ENCODE measurements at regions not wholly inside any gene's neighbourhood (a gene's known extent, or its start where the extent isn't known, plus 50 kb on each side); places are given as distances from the start of the nearest gene placed in this dataset.

- DNase-seq = no peak
Measured at GRCh38 chr1:173405834-173406233, 71.3 kb upstream of the PRDX6 start.

GRCh38 chr1:173406783-173407230 is 70.3 kb upstream of the PRDX6 start:
- no peak for DNase-seq

GRCh38 chr1:173407846-173408245 is 69.3 kb upstream of the PRDX6 start:
- DNase-seq = no peak

GRCh38 chr1:173408886-173409285 is 68.2 kb upstream of the PRDX6 start:
- DNase-seq = no peak

GRCh38 chr1:173409613-173410012 is 67.5 kb upstream of the PRDX6 start:
- DNase-seq = no peak

- no peak for DNase-seq
Measured at GRCh38 chr1:173410133-173410793, 66.9 kb upstream of the PRDX6 start.

GRCh38 chr1:173410794-173411236 is 66.3 kb upstream of the PRDX6 start:
- no peak for DNase-seq

- DNase-seq = no peak
Measured at GRCh38 chr1:173411835-173412742, 65.0 kb upstream of the PRDX6 start.

GRCh38 chr1:173413271-173413707 is 63.8 kb upstream of the PRDX6 start:
- no peak for DNase-seq

- no peak for DNase-seq
Measured at GRCh38 chr1:173414136-173414535, 63.0 kb upstream of the PRDX6 start.

- DNase-seq = no peak
Measured at GRCh38 chr1:173414539-173415226, 62.5 kb upstream of the PRDX6 start.

- DNase-seq = no peak
Measured at GRCh38 chr1:173415490-173415889, 61.6 kb upstream of the PRDX6 start.

- DNase-seq = no peak
Measured at GRCh38 chr1:173415905-173416450, 61.2 kb upstream of the PRDX6 start.

- no peak for DNase-seq
Measured at GRCh38 chr1:173417563-173417962, 59.6 kb upstream of the PRDX6 start.

- no peak for DNase-seq
Measured at GRCh38 chr1:173418107-173418985, 58.8 kb upstream of the PRDX6 start.

- DNase-seq = peak; percentile 18 to 30
Measured at GRCh38 chr1:173420330-173420806, 56.8 kb upstream of the PRDX6 start.

GRCh38 chr1:173421286-173421685 is 55.8 kb upstream of the PRDX6 start:
- no peak for DNase-seq

- DNase-seq = no peak
Measured at GRCh38 chr1:173421789-173422188, 55.3 kb upstream of the PRDX6 start.

GRCh38 chr1:173422456-173422976 is 54.6 kb upstream of the PRDX6 start:
- DNase-seq = no peak

GRCh38 chr1:173423291-173423690 is 53.8 kb upstream of the PRDX6 start:
- no peak for DNase-seq

GRCh38 chr1:173424143-173424542 is 53.0 kb upstream of the PRDX6 start:
- DNase-seq = no peak

Data from stimulated activated CD4-positive, alpha-beta T cell treated with anti-CD3 and anti-CD28 coated beads, Interleukin-4, amount 100 ng/mL, for 4 hours (primary cell).